NCI-H2029 treated with DMSO at 0.1 percent for 48 hours (cell line): ENCODE measurements at regions not wholly inside any gene's neighbourhood (a gene's known extent, or its start where the extent isn't known, plus 50 kb on each side); places are given as distances from the start of the nearest gene placed in this dataset.
"Not testable (repeated sequence)": the region's sequence is repeated elsewhere in the genome, so short reads cannot be mapped to it uniquely, and the experiment has no call there.

Source experiments
- DNase-seq: peaks from one replicate; lab custom pipeline; 2025; lab: John Stamatoyannopoulos, UW

DNA sequence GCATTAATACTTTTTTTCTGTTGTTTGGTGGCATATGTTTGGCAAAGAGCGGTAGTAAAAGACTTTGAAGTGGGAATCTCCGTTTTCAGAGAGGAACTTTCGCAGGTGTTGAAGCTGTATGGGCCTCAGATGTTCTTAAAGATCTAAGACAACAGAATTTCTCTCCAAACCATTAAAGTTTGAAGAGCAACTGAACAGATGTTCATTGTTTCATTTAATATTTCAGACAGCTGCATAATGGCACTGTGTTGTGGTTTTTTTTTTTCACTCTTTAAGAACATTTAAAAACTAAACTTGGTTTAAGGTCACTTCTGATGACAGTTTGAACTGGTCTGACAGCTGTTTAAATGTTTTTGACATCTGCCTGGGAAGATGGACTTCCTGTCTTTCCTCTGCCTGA, 882.7 kb upstream of the PCDH10 start:
- no peak for DNase-seq

DNA sequence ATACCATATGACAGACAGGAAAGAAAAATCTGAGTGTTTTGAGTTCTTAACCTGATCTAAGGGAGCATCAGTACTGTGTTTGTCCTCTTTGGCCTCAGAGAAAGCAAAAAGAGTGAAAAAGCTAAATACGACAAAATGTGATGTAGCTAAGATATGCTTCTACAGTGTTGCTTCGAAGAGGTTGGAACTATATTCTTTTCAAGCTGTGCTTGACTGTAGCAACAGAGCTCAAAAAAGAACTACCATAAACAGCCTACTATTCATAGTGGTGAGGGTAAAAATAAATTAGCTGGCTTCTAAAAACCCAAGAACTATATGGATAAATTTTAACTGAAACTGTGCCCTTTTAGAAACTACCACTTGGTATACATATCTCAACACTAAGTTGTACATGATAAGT, 881.8 kb upstream of the PCDH10 start:
- DNase-seq: no peak

DNA sequence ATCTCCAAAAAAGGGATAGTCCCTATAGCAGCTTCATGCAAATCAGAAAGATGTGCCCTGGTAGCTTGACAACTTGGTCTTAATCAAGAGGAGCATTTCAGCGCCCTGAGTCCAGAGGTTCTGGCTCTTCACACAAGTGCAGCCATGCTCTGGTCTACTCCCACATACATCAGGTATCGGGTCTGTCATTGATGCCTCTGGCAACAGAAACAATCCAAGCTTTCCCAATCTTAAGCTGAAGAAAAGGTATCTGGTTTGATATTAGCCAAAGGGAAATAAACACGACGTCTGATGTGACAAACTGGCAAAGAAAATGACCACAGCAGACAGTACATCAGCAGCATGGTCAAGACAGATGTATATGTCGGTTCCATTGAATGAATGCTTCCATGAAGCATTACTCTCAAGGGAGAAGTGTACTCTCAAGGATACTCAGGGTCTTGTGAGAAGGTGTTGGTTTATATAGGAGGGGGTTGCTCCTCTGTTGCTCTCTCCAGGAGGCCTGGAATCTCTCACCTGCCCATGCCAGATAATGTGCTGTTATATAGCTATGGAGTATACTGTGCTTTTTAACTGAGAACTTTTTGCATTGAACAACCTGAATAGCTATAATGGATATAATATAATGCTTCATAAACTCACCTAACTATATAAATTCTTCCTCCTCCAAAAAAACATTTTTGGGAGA, 879.6 kb upstream of the PCDH10 start:
- no peak for DNase-seq

DNA sequence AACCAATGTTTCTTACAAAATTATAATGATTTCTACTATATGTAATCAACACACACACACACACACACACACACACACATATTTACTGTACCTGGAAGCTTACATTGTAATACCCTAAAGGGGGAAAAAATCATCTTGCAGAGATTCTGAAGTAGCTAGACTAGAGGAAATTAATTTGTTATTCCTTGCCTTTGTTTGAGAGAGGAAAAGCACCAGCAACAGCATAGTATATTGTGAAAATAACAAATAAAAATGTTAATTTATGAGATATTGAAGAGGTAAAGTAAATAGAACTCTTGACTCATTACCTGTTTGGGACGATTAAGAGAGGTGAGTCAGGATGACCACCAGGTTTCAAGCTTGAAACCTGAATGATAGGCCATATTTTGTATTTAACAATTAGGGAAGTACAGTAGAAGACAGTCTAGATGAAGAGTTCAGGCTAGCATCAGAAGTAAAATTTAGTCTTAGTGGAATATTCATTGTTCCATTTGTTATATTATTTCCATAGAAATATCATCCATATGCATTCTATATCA, 873.4 kb upstream of the PCDH10 start:
- no peak for DNase-seq

GRCh38 chr4:132276185-132276584, 872.9 kb upstream of the PCDH10 start:
- no peak for DNase-seq

- DNase-seq: no peak
Observed at GRCh38 chr4:132276989-132277388, 872.1 kb upstream of the PCDH10 start.

GRCh38 chr4:132281733-132282132, 867.4 kb upstream of the PCDH10 start:
- no peak for DNase-seq

- DNase-seq: no peak
Observed at GRCh38 chr4:132284910-132285426, 864.1 kb upstream of the PCDH10 start.

GRCh38 chr4:132297346-132297745, 851.7 kb upstream of the PCDH10 start:
- no peak for DNase-seq

- DNase-seq: no peak
Observed at GRCh38 chr4:132299841-132300240, 849.3 kb upstream of the PCDH10 start.

DNA sequence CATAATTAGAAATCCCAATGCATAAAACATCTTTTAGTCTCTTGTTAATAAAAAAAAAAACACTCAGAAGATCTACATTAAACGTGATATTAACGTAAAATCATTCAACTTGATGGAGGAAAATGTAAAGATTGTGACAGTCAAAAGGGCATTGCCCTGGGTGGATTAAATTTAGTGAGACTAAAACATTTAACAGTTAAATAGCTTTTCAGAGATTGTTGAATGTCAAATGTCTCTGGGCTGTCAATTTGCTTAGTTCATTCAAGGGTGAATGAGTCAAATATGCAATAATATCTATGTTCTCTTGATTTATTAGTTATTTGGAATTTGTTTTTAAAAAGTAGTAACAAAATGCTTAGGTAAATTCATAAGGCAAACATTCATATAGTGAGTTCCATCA, 836.6 kb upstream of the PCDH10 start:
- DNase-seq: no peak

DNA sequence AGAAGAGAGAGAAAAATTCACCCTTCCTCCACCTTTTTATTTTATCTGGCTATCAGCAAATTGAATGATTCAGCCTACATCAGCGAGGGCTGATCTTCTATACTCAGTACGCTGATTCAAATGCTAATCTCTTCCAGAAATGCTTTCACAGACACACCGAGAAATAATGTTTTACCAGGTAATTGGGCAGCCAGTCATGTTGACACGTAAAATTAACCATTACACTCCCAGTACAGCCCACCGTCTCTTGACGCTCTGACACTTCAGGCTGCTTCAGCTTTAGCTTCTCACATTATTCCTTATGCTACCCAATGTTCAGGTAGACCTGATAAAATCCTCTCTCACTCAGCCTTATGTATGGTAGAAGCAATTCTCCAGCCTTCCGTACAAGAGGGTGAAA, 835.2 kb upstream of the PCDH10 start:
- no peak for DNase-seq

- DNase-seq: no peak
Observed at GRCh38 chr4:132316738-132317137, 832.4 kb upstream of the PCDH10 start.

DNA sequence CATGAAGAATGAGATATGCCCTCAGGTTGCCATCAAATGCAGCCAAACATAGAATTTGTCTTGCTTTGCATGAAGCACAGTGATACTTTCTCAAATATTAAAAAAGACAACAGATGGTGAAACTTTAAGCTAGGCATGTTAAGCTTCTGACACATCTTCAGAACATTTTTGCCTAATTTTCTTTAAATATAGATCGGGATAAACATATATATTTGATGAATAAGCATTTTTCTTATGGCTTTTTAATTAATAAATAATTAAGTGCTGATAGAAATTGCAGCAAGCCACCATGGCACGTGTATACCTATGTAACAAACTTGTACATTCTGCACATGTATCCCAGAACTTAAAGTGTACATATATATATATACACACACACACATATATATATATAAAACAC, 831.2 kb upstream of the PCDH10 start:
- DNase-seq: no peak

GRCh38 chr4:132328761-132329160, 820.3 kb upstream of the PCDH10 start:
- no peak for DNase-seq

DNA sequence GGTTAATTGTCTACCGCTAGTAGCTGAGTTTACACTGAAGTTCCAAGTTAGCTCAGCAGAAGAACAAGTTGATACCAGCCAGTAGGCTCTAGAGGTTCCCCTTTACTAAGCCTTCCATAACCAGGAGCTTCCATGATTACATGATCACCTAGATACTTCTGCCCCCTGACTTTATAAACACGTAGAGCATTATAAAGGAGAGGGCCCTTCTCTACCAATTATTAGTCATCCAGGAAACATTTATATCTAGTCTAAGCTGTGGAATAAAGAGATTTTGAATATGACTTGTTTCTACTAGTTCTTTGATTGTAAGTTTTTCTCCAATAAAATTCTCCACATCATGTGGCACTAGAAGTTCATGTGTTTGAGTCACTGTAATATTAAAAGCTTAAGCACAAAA, 818.1 kb upstream of the PCDH10 start:
- no peak for DNase-seq

DNA sequence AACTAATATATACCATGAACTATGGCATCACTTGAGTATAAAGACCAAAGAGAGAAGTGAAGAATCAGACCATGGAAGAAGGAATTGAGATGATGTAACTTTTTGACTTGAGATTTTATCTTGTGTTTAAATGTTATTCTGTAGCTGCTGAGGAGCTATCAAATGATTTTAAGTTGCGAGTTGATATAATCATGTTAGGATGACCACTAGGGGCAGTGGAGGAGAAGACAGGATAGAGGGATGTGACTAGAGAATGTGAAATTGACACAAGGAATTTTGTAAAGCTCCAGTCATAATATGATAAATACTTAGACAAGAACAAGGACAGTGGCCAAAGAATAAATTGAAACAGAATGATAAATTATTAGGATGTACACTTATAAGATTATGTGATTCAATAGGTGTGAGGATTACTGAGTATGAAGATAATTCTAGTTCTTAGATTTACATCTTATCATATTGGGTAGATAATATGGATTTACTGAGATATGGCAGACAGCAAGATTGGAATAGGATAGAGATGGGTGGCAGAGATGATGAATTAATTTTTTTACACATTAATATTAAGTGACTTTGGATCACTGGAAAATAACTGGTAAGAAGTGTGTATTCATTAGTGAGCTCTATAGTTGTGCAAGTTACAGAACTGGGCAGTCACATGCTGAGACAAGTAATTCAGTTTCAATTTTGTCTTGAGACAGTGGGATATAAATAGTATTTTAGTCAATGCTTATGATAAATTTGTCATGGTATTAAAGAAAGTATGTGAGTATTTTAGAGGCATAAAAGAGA, 816.0 kb upstream of the PCDH10 start:
- DNase-seq: no peak

- no peak for DNase-seq
Observed at GRCh38 chr4:132333724-132334047, 815.4 kb upstream of the PCDH10 start.

DNA sequence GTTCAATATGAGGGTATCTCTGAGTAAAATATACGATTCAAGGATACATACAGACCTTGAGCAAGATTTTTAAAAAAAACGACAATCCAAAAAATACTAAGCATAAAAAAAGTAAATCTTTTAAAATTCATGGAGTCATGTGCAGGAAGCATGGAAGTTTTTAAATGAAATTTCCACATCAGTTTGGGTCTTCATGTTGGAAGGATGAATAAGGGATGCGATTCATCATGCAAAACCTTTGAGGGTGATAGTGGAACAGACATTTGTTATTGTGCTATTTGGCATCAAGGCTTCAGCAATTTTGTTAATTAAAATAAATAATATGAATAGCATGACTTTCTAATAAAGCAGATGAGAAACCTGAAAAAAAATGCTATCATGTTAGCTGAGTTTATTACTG, 815.0 kb upstream of the PCDH10 start:
- DNase-seq: no peak

DNA sequence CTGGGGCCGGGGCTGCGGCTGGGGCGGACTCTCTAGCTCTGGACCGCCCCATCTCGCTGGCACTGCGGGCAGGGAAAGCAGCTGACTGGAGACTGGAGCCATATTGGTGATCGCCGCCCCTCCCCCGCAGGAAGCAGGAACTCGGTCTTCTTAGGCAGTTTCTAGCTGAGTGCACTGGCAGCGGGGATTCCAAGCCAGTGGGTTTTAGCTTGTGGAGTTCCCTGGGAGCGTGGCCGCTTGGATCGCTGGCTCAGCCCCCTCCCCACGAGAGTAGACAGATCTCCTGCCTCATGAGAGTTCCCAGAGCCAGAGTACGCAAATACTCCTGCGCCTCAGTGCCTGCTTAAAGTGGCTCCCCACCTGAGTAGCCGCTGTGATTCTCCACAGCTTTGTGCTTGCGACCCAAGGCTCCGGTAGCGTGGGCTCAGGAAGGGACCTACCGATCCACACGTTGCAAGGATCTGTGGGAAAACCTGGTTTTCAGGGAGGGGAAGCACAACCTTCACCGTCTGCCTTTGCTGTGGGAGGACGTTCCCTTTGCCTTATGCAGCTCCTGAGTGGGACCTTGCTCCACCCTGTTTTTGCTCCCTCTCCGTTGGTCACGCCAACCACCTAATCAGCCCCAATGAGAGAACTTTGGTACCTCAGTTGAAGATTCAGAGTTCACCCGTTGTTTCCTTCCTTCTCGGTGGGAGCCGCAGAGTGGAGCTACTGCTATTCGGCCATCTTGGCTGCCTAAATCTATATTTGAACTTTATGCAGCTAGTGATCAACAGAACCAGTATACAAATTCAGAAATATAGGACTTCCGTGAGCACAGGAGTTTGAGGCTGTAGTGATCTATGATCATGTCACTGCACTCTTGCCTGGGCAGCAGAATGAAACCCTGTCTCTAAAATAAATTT, 803.9 kb upstream of the PCDH10 start:
- no peak for DNase-seq

DNA sequence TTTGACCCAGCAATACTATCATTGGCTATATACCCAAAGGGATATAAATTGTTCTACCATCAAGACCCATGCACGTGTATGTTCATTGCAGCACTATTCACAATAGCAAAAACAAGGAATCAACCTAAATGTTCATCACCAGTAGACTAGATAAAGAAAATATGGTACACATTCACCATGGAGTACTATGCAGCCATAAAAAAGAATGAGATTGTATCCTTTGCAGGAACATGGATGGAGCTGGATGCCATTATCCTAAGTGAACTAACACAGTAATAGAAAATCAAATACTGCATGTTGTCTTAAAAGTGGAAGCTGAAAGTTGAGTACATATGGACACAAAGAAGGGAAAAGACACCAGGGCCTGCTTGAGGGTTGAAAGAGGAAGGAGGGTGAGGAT, 803.1 kb upstream of the PCDH10 start:
- DNase-seq: no peak

DNA sequence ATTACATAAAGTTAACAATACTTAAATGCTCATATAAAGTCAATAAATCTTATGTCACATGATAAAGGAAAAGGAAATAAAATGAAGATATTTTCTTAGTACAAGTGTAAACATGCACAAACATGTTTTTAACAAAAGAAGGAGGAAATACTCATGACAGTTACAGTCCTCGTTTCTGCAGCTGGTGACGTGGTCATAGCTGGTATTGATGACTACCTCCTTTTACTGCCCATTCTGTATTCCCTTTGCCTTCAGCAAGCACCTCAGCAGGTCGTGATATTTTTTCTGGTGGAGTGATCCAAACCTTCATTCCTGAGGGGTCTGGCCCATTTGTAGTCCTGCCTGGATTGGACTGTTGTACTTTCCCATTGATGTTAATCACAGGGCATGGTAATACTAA, 797.5 kb upstream of the PCDH10 start:
- not testable (repeated sequence) for DNase-seq
